ENCODE measurements at regions not wholly inside any gene's neighbourhood (a gene's known extent, or its start where the extent isn't known, plus 50 kb on each side); places are given as distances from the start of the nearest gene placed in this dataset.
"Not testable (repeated sequence)": the region's sequence is repeated elsewhere in the genome, so short reads cannot be mapped to it uniquely, and the experiment has no call there.

- DNase-seq (ENCODE audit: low read depth) = peak; percentile 15
Observed at GRCh38 chr4:133594390-133595207, 445.5 kb downstream of the PCDH10 start.

- no peak for DNase-seq (ENCODE audit: low read depth)
Observed at GRCh38 chr4:133593764-133594163, 444.7 kb downstream of the PCDH10 start.

- DNase-seq (ENCODE audit: low read depth) = no peak
Observed at GRCh38 chr4:133592591-133592990, 443.5 kb downstream of the PCDH10 start.

- no peak for DNase-seq (ENCODE audit: low read depth)
Observed at GRCh38 chr4:133592106-133592505, 443.0 kb downstream of the PCDH10 start.

- no peak for DNase-seq (ENCODE audit: low read depth)
Observed at GRCh38 chr4:133588306-133588705, 439.2 kb downstream of the PCDH10 start.

GRCh38 chr4:133585323-133585722, 436.2 kb downstream of the PCDH10 start:
- no peak for DNase-seq (ENCODE audit: low read depth)

GRCh38 chr4:133584714-133585113, 435.6 kb downstream of the PCDH10 start:
- DNase-seq (ENCODE audit: low read depth) = no peak

- DNase-seq (ENCODE audit: low read depth) = peak; percentile 2
Observed at GRCh38 chr4:133581996-133582619, 433.0 kb downstream of the PCDH10 start.

- DNase-seq (ENCODE audit: low read depth) = no peak
Observed at GRCh38 chr4:133574248-133574647, 425.2 kb downstream of the PCDH10 start.

GRCh38 chr4:133565379-133565778, 416.3 kb downstream of the PCDH10 start:
- DNase-seq (ENCODE audit: low read depth) = peak; percentile 75

- DNase-seq (ENCODE audit: low read depth) = no peak
Observed at GRCh38 chr4:133559987-133560386, 410.9 kb downstream of the PCDH10 start.

GRCh38 chr4:133555671-133556070, 406.6 kb downstream of the PCDH10 start:
- peak; percentile 3 for DNase-seq (ENCODE audit: low read depth)

GRCh38 chr4:133550436-133550835, 401.3 kb downstream of the PCDH10 start:
- DNase-seq (ENCODE audit: low read depth) = no peak

- no peak for DNase-seq (ENCODE audit: low read depth)
Observed at GRCh38 chr4:133544097-133544496, 395.0 kb downstream of the PCDH10 start.

GRCh38 chr4:133537780-133538281, 388.7 kb downstream of the PCDH10 start:
- no peak for DNase-seq (ENCODE audit: low read depth)

GRCh38 chr4:133534224-133534623, 385.1 kb downstream of the PCDH10 start:
- DNase-seq (ENCODE audit: low read depth) = not testable (repeated sequence)

- DNase-seq (ENCODE audit: low read depth) = no peak
Observed at GRCh38 chr4:133524369-133524768, 375.3 kb downstream of the PCDH10 start.

GRCh38 chr4:133513901-133514300, 364.8 kb downstream of the PCDH10 start:
- DNase-seq (ENCODE audit: low read depth) = no peak

- DNase-seq (ENCODE audit: low read depth) = peak; percentile 1
Observed at GRCh38 chr4:133498149-133498548, 349.1 kb downstream of the PCDH10 start.

- DNase-seq (ENCODE audit: low read depth) = no peak
Observed at GRCh38 chr4:133493776-133494175, 344.7 kb downstream of the PCDH10 start.

- no peak for DNase-seq (ENCODE audit: low read depth)
Observed at GRCh38 chr4:133493241-133493640, 344.1 kb downstream of the PCDH10 start.

- no peak for DNase-seq (ENCODE audit: low read depth)
Observed at GRCh38 chr4:133484287-133484686, 335.2 kb downstream of the PCDH10 start.
